SK-N-SH (cell line): ENCODE measurements at regions not wholly inside any gene's neighbourhood (a gene's known extent, or its start where the extent isn't known, plus 50 kb on each side); places are given as distances from the start of the nearest gene placed in this dataset.

Experiments used
- CTCF ChIA-PET: fragments of 300-600, 350-600 bp; formaldehyde crosslinking; extraction: SDS; loops from one replicate; lab custom pipeline; 2021; lab: Yijun Ruan, JAX
- POLR2A ChIA-PET: fragments of 350-600 bp; sonication (Branson Sonifier 250); formaldehyde crosslinking; extraction: SDS; loops from one replicate; lab custom pipeline; 2020; ENCODE audit warnings: antibody characterized with exemption, inconsistent platforms; lab: Yijun Ruan, JAX
- DNase-seq: peaks from one replicate; pipeline ENCODE4 v3.0.0; 2012
- H2AFZ ChIP-seq: fragments of 200-600 bp; sonication (generic); 2 replicates; pipeline ENCODE4 v1.8.1; 2016; ENCODE audit warnings: antibody characterized with exemption, mild to moderate bottlenecking, low read depth
- H3F3A ChIP-seq: fragments of 200-600 bp; sonication (generic); replicated peaks from 2 replicates; pipeline ENCODE3; 2016; ENCODE audit warnings: antibody characterized with exemption, mild to moderate bottlenecking; ENCODE audit not compliant: insufficient read depth
- H3K27ac ChIP-seq, 2 experiments: fragments of 200-500 bp in 1 of 2; fragments of 200-600 bp in 1 of 2; sonication (Bioruptor generic) in 1 of 2; sonication (generic), shearing (Covaris generic) in 1 of 2; 2 replicates each; pipeline versions ENCODE4 v1.5.1 to v1.6.1; 2014 to 2016; ENCODE audit warnings: low read depth in 2 of 2, inconsistent platforms in 1 of 2, low read length in 1 of 2, mild to moderate bottlenecking in 1 of 2, mixed read lengths in 1 of 2
- H3K27me3 ChIP-seq: fragments of 200-600 bp; sonication (generic), shearing (Covaris generic); 2 replicates; pipeline ENCODE4 v1.6.1; 2016; ENCODE audit warnings: mixed run types; ENCODE audit not compliant: insufficient read depth
- H3K36me3 ChIP-seq, 2 experiments: fragments of 200-500 bp in 1 of 2; fragments of 200-600 bp in 1 of 2; sonication (Bioruptor generic) in 1 of 2; sonication (generic) in 1 of 2; replicated peaks in 1 of 2; 2 replicates each; pipeline versions ENCODE3 to v1.5.1; 2014 to 2016; ENCODE audit warnings: low read length in 1 of 2, mild to moderate bottlenecking in 1 of 2; ENCODE audit not compliant: insufficient read depth in 2 of 2, control insufficient read depth in 1 of 2
- H3K4me1 ChIP-seq, 2 experiments: fragments of 200-500 bp in 1 of 2; fragments of 200-600 bp in 1 of 2; sonication (Bioruptor generic) in 1 of 2; sonication (generic), shearing (Covaris generic) in 1 of 2; 2 replicates each; pipeline versions ENCODE4 v1.5.1 to v1.6.1; 2014 to 2016; ENCODE audit warnings: low read depth in 1 of 2, low read length in 1 of 2, mixed run types in 1 of 2; ENCODE audit not compliant: insufficient read depth in 2 of 2, control insufficient read depth in 1 of 2
- H3K4me2 ChIP-seq: fragments of 200-600 bp; sonication (generic), shearing (Covaris generic); 2 replicates; pipeline ENCODE4 v1.6.1; 2017; ENCODE audit warnings: mixed run types
- H3K4me3 ChIP-seq, 2 experiments: fragments of 200-500 bp in 1 of 2; fragments of 200-600 bp in 1 of 2; sonication (Bioruptor generic) in 1 of 2; sonication (generic), shearing (Covaris generic) in 1 of 2; 2 replicates each; pipeline versions ENCODE4 v1.5.1 to v1.8.1; 2014 to 2016; ENCODE audit warnings: low read depth in 2 of 2, inconsistent platforms in 1 of 2, low read length in 1 of 2, mild to moderate bottlenecking in 1 of 2, mixed read lengths in 1 of 2, moderate library complexity in 1 of 2
- H3K79me2 ChIP-seq: fragments of 200-600 bp; sonication (generic); 2 replicates; pipeline ENCODE4 v1.8.1; 2017; ENCODE audit warnings: mild to moderate bottlenecking; ENCODE audit not compliant: insufficient read depth
- H3K9ac ChIP-seq: fragments of 200-600 bp; sonication (generic); 2 replicates; pipeline ENCODE4 v1.6.1; 2017; ENCODE audit warnings: mixed run types
- H3K9me2 ChIP-seq: fragments of 200-600 bp; sonication (generic); 2 replicates; pipeline ENCODE4 v1.6.1; 2017; ENCODE audit warnings: mixed run types
- H3K9me3 ChIP-seq: fragments of 200-600 bp; sonication (generic); 2 replicates; pipeline ENCODE4 v1.6.1; 2017; ENCODE audit warnings: mixed run types, mild to moderate bottlenecking, moderate library complexity
- H4K20me1 ChIP-seq: fragments of 200-600 bp; sonication (generic); 2 replicates; pipeline ENCODE4 v1.6.1; 2017; ENCODE audit warnings: mild to moderate bottlenecking, mixed run types; ENCODE audit not compliant: insufficient read depth
- EP300 ChIP-seq, 2 experiments: IDR thresholded peaks; 2 replicates each; pipeline versions ENCODE4 v1.4.0 to v1.6.1; 2012; ENCODE audit warnings: borderline replicate concordance in 1 of 2, low read depth in 1 of 2, low read length in 1 of 2
- FOXJ3 ChIP-seq: sonication (generic); formaldehyde crosslinking; IDR thresholded peaks from 2 replicates; pipeline ENCODE4 v1.5.1; 2020; ENCODE audit warnings: mild to moderate bottlenecking, missing genetic modification reagents
- MEF2A ChIP-seq: IDR thresholded peaks from 2 replicates; pipeline ENCODE4 v1.4.0; 2012; ENCODE audit warnings: low read depth, borderline replicate concordance
- MXI1 ChIP-seq: IDR thresholded peaks from 2 replicates; pipeline ENCODE4 v1.6.1; 2012; ENCODE audit warnings: mild to moderate bottlenecking, low read depth, low read length, improper control_type of control experiment
- POLR2AphosphoS5 ChIP-seq: IDR thresholded peaks from 2 replicates; pipeline ENCODE4 v1.6.1; 2012; ENCODE audit warnings: low read depth, low read length
- RFX5 ChIP-seq: IDR thresholded peaks from 2 replicates; pipeline ENCODE4 v1.6.1; 2012; ENCODE audit warnings: mild to moderate bottlenecking, improper control_type of control experiment, low read length
- RXRA ChIP-seq: IDR thresholded peaks from 2 replicates; pipeline ENCODE4 v1.4.0; 2012; ENCODE audit warnings: low read depth, mild to moderate bottlenecking, borderline replicate concordance
- SIN3A ChIP-seq: IDR thresholded peaks from 2 replicates; pipeline ENCODE4 v1.6.1; 2012; ENCODE audit warnings: low read depth, mild to moderate bottlenecking, low read length, moderate library complexity, borderline replicate concordance
- TAF1 ChIP-seq: IDR thresholded peaks from 2 replicates; pipeline ENCODE4 v1.6.1; 2012; ENCODE audit warnings: low read depth, mild to moderate bottlenecking, low read length, moderate library complexity, borderline replicate concordance
- TCF12 ChIP-seq: IDR thresholded peaks from 2 replicates; pipeline ENCODE4 v1.4.0; 2012
- YY1 ChIP-seq: IDR thresholded peaks from 2 replicates; pipeline ENCODE4 v1.4.0; 2012; ENCODE audit warnings: low read depth, mild to moderate bottlenecking
- WGBS: methylation state at CpG from one replicate; pipeline ENCODE4 v1.1.6; 2017; ENCODE audit warnings: low lambda C conversion rate; 5-methylcytosine and 5-hydroxymethylcytosine counted together
- TF ChIP-seq, protein P1 (sequence below): fragments of 150-350 bp; IDR thresholded peaks from 2 replicates; pipeline ENCODE4 v1.6.1; 2017; ENCODE audit warnings: antibody characterized with exemption, low read length, low read depth, borderline replicate concordance
- TF ChIP-seq, protein P2 (sequence below): fragments of 200-600 bp; sonication (generic); IDR thresholded peaks from 2 replicates; pipeline ENCODE4 v1.6.1; 2017; ENCODE audit warnings: antibody characterized with exemption, mild to moderate bottlenecking, moderate library complexity
- TF ChIP-seq, protein P3 (sequence below): IDR thresholded peaks from 2 replicates; pipeline ENCODE4 v1.4.0; 2012; ENCODE audit warnings: low read depth, borderline replicate concordance
- TF ChIP-seq, protein P4 (sequence below): fragments of 150-350 bp; IDR thresholded peaks from 2 replicates; pipeline ENCODE4 v1.6.1; 2016; ENCODE audit warnings: mild to moderate bottlenecking, low read depth, low read length
- TF ChIP-seq, protein P5 (sequence below): IDR thresholded peaks from 2 replicates; pipeline ENCODE4; 2012

DNA sequence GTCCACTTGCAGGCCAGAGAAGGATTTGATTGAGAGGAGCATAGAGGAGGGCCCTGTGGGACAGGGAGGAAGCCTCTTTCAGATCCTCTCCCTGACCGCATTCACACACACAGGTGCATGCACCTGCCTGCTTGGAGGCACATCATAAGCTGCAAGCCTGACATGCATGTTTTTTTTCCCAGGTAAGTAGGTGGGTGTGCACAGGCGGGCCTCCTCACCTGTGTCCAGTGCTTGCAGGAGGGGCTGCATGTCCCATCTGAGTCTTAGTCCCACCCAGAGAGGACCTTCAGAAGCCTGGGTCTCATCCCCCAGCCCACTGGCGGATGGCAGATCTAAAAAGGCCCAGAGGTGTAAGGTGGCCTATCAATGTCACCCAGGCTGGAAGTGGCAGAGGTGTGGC is 130.8 kb downstream of the TMEM132E start:
- Histone ChIP-seq H3K4me3 (no peak overlapping the region), H3K4me2 (no peak overlapping the region), H2AFZ (no peak overlapping the region), H3K27me3 (no peaks in the 10 kb centered on the region)
- TF ChIP-seq, protein P1, sequence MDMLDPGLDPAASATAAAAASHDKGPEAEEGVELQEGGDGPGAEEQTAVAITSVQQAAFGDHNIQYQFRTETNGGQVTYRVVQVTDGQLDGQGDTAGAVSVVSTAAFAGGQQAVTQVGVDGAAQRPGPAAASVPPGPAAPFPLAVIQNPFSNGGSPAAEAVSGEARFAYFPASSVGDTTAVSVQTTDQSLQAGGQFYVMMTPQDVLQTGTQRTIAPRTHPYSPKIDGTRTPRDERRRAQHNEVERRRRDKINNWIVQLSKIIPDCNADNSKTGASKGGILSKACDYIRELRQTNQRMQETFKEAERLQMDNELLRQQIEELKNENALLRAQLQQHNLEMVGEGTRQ = no peak
- TF ChIP-seq RFX5 = no peak
- TF ChIP-seq RXRA = no peak
- TF ChIP-seq MXI1 = no peak
- no peak for TF ChIP-seq EP300 (IDR thresholded peaks at IDR 0.05; ENCODE audit: borderline replicate concordance in 1 of 2, low read depth in 1 of 2, low read length in 1 of 2)
- TF ChIP-seq, protein P2, sequence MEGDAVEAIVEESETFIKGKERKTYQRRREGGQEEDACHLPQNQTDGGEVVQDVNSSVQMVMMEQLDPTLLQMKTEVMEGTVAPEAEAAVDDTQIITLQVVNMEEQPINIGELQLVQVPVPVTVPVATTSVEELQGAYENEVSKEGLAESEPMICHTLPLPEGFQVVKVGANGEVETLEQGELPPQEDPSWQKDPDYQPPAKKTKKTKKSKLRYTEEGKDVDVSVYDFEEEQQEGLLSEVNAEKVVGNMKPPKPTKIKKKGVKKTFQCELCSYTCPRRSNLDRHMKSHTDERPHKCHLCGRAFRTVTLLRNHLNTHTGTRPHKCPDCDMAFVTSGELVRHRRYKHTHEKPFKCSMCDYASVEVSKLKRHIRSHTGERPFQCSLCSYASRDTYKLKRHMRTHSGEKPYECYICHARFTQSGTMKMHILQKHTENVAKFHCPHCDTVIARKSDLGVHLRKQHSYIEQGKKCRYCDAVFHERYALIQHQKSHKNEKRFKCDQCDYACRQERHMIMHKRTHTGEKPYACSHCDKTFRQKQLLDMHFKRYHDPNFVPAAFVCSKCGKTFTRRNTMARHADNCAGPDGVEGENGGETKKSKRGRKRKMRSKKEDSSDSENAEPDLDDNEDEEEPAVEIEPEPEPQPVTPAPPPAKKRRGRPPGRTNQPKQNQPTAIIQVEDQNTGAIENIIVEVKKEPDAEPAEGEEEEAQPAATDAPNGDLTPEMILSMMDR = no peak
- TF ChIP-seq POLR2AphosphoS5 = no peak
- TF ChIP-seq SIN3A = no peak
- no peak for TF ChIP-seq TAF1
- TF ChIP-seq, protein P3, sequence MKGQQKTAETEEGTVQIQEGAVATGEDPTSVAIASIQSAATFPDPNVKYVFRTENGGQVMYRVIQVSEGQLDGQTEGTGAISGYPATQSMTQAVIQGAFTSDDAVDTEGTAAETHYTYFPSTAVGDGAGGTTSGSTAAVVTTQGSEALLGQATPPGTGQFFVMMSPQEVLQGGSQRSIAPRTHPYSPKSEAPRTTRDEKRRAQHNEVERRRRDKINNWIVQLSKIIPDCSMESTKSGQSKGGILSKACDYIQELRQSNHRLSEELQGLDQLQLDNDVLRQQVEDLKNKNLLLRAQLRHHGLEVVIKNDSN = no peak
- TF ChIP-seq FOXJ3 = no peak
- TF ChIP-seq, all 33 proteins: peak for 0
- no peak for DNase-seq
- Histone ChIP-seq H3K36me3 (no peaks in the 10 kb centered on the region), H3K27ac (no peak overlapping the region), H3K9me2 (no peaks in the 10 kb centered on the region), H3K4me1 (peaks cover 0 to 3% of the 10 kb centered on the region in 2 experiments; a peak in 1 of 4 replicates), H4K20me1 (no peaks in the 10 kb centered on the region), H3K9ac (no peak overlapping the region), H3F3A (no peaks in the 10 kb centered on the region), H3K79me2 (no peaks in the 10 kb centered on the region), H3K9me3 (no peaks in the 10 kb centered on the region)
- ChIA-PET POLR2A (no interaction called here), CTCF (interaction anchor here (1.0 kb wide), 1 partner anchor 125 kb away, joined by 3 read pairs; no protein-coding TSS in a partner anchor)
- 80% methylated on average over 1 of the region's 3 CpGs for WGBS

DNA sequence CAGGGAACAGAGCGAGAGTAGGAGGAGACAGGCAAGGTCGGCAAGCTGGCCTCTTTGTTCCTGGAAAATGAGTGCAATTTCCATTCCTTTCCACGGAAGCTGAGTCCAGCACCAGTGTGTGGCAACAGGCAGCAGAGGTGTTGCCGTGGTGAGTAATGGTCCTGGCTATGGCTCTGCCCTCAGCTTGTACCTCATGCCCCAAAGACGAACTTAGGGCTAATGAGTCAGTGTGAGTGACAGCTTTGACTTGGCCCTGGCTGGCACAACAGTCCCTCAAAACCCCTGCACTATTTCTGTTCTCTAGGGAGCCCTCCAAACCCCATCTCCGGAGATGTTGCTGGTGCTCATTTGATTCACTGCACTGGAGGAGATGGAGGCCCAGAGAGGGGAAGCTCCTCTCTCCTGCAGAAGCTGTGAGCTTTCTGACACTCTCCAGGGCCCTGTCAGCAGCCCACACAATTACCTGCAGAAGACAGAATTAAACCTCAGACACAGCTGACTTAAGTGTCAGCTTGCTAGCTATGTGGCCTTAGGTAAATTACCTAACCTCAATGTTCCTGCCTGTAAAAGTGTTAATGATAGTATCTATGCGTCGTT is 129.9 kb downstream of the TMEM132E start:
- Histone ChIP-seq H3K79me2 (no peaks in the 10 kb centered on the region), H4K20me1 (no peaks in the 10 kb centered on the region), H3K4me3 (no peak overlapping the region), H3K9ac (no peak overlapping the region), H3K27me3 (no peaks in the 10 kb centered on the region), H2AFZ (no peak overlapping the region), H3K9me3 (no peaks in the 10 kb centered on the region), H3K4me1 (peaks cover 0 to 3% of the 10 kb centered on the region in 2 experiments; a peak in 1 of 4 replicates), H3K9me2 (no peaks in the 10 kb centered on the region), H3K36me3 (no peaks in the 10 kb centered on the region), H3K27ac (no peak overlapping the region), H3K4me2 (no peak overlapping the region), H3F3A (no peaks in the 10 kb centered on the region)
- POLR2A ChIA-PET = no interaction called here
- WGBS = 39% methylated on average over 6 of the region's 8 CpGs
- TF ChIP-seq RXRA = no peak
- TF ChIP-seq TCF12 = no peak
- TF ChIP-seq, protein P4, sequence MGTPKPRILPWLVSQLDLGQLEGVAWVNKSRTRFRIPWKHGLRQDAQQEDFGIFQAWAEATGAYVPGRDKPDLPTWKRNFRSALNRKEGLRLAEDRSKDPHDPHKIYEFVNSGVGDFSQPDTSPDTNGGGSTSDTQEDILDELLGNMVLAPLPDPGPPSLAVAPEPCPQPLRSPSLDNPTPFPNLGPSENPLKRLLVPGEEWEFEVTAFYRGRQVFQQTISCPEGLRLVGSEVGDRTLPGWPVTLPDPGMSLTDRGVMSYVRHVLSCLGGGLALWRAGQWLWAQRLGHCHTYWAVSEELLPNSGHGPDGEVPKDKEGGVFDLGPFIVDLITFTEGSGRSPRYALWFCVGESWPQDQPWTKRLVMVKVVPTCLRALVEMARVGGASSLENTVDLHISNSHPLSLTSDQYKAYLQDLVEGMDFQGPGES = no peak
- no peak for TF ChIP-seq SIN3A
- TF ChIP-seq MEF2A = no peak
- no peak for TF ChIP-seq YY1
- TF ChIP-seq, protein P3 = no peak
- TF ChIP-seq, protein P5, sequence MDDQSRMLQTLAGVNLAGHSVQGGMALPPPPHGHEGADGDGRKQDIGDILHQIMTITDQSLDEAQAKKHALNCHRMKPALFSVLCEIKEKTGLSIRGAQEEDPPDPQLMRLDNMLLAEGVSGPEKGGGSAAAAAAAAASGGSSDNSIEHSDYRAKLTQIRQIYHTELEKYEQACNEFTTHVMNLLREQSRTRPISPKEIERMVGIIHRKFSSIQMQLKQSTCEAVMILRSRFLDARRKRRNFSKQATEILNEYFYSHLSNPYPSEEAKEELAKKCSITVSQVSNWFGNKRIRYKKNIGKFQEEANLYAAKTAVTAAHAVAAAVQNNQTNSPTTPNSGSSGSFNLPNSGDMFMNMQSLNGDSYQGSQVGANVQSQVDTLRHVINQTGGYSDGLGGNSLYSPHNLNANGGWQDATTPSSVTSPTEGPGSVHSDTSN = no peak
- TF ChIP-seq MXI1 = no peak
- CTCF ChIA-PET = no interaction called here
- no peak for DNase-seq
